HCT116 (cell line): ENCODE measurements at regions not wholly inside any gene's neighbourhood (a gene's known extent, or its start where the extent isn't known, plus 50 kb on each side); places are given as distances from the start of the nearest gene placed in this dataset.
"Not testable (repeated sequence)": the region's sequence is repeated elsewhere in the genome, so short reads cannot be mapped to it uniquely, and the experiment has no call there.

Experiments
- ATAC-seq: fragments of 200-7000 bp; cut with Tn5 transposase; 2 replicates; pipeline ENCODE4 v1.9.1; 2020; ENCODE audit warnings: mild to moderate bottlenecking, moderate library complexity
- BruUV-seq: library from RNA; stranded (reverse); fragments of 400-500 nt; replicated peaks from 2 replicates; lab custom pipeline; 2021; lab: Mats Ljungman, UMichigan
- CTCF ChIA-PET: fragments of 300-600 bp; sonication (Branson Sonifier 250); formaldehyde crosslinking; loops from one replicate; lab custom pipeline; 2021; ENCODE audit warnings: antibody characterized with exemption; lab: Charles Lee
- POLR2A ChIA-PET: fragments of 300-600, 350-600 bp; sonication (Branson Sonifier 250); formaldehyde crosslinking; loops from one replicate; lab custom pipeline; 2021; ENCODE audit warnings: antibody characterized with exemption; lab: Charles Lee
- RAD21 ChIA-PET, 2 experiments: fragments of 300-600 bp; sonication (Branson Sonifier 250); formaldehyde crosslinking; loops; one replicate each; lab custom pipeline; 2023; ENCODE audit warnings: low total read pairs in 2 of 2; ENCODE audit not compliant: uncharacterized antibody in 2 of 2, unreplicated experiment in 2 of 2, low non-redundant PET in 1 of 2; lab: Charles Lee
- DNase-seq: peaks from one replicate; pipeline ENCODE4 v3.0.0-alpha.2; 2010; ENCODE audit warnings: low read depth, low spot score
- H2AFZ ChIP-seq: fragments of 200-600 bp; shearing (Covaris generic), sonication (generic); 2 replicates; pipeline ENCODE4 v1.6.1; 2017; ENCODE audit warnings: low read depth, mixed run types, mixed read lengths, antibody characterized with exemption, low read length; ENCODE audit not compliant: poor library complexity, severe bottlenecking
- H3K27ac ChIP-seq: 2 replicates; pipeline ENCODE4 v1.5.1; 2012; ENCODE audit warnings: low read depth, low read length
- H3K27me3 ChIP-seq: fragments of 200-600 bp; sonication (generic); 2 replicates; pipeline ENCODE4 v1.6.1; 2016; ENCODE audit warnings: mixed run types, low read length, mixed read lengths; ENCODE audit not compliant: insufficient read depth
- H3K36me3 ChIP-seq, 2 experiments: fragments of 200-500 bp in 1 of 2; fragments of 200-600 bp in 1 of 2; sonication (Bioruptor generic) in 1 of 2; sonication (generic) in 1 of 2; 2 replicates each; pipeline versions ENCODE4 v1.5.1 to v1.6.1; 2014 to 2016; ENCODE audit warnings: low read length in 2 of 2, inconsistent platforms in 1 of 2, mixed read lengths in 1 of 2, mixed run types in 1 of 2; ENCODE audit not compliant: insufficient read depth in 2 of 2, control insufficient read depth in 1 of 2
- H3K4me1 ChIP-seq, 2 experiments: fragments of 200-600 bp in 1 of 2; sonication (generic) in 1 of 2; 2 replicates each; pipeline versions ENCODE4 v1.5.1 to v1.6.1; 2012 to 2017; ENCODE audit warnings: low read length in 2 of 2, inconsistent platforms in 1 of 2, mild to moderate bottlenecking in 1 of 2, mixed read lengths in 1 of 2, mixed run types in 1 of 2, moderate library complexity in 1 of 2; ENCODE audit not compliant: insufficient read depth in 2 of 2, control insufficient read depth in 1 of 2
- H3K4me2 ChIP-seq: fragments of 200-600 bp; sonication (generic); 2 replicates; pipeline ENCODE4 v1.6.1; 2017; ENCODE audit warnings: mixed run types, low read length, mixed read lengths
- H3K4me3 ChIP-seq, 2 experiments: fragments of 200-600 bp in 1 of 2; sonication (generic) in 1 of 2; replicated peaks in 1 of 2; 2 replicates each; pipeline ENCODE4 v1.5.1; 2011 to 2016; ENCODE audit warnings: low read length in 2 of 2, control low read depth in 1 of 2, low read depth in 1 of 2, mild to moderate bottlenecking in 1 of 2, mixed read lengths in 1 of 2, mixed run types in 1 of 2
- H3K79me2 ChIP-seq: fragments of 200-600 bp; sonication (generic); 2 replicates; pipeline ENCODE4 v1.6.1; 2017; ENCODE audit warnings: mild to moderate bottlenecking, mixed run types, low read length, moderate library complexity, mixed read lengths; ENCODE audit not compliant: insufficient read depth
- H3K9ac ChIP-seq: fragments of 200-600 bp; sonication (generic); 2 replicates; pipeline ENCODE4 v1.6.1; 2016; ENCODE audit warnings: low read length, mixed read lengths
- H3K9me2 ChIP-seq: fragments of 200-600 bp; sonication (generic), shearing (Covaris generic); 2 replicates; pipeline ENCODE4 v1.6.1; 2017; ENCODE audit warnings: mixed run types, mild to moderate bottlenecking, moderate library complexity; ENCODE audit not compliant: insufficient read depth
- H3K9me3 ChIP-seq, 2 experiments: fragments of 200-500 bp in 1 of 2; fragments of 200-600 bp in 1 of 2; sonication (Bioruptor generic) in 1 of 2; sonication (generic) in 1 of 2; 2 replicates each; pipeline ENCODE4 v1.6.1; 2014 to 2017; ENCODE audit warnings: low read length in 2 of 2, mixed read lengths in 2 of 2, inconsistent platforms in 1 of 2, low read depth in 1 of 2, mild to moderate bottlenecking in 1 of 2, mixed run types in 1 of 2, moderate library complexity in 1 of 2; ENCODE audit not compliant: control insufficient read depth in 1 of 2, insufficient read depth in 1 of 2
- H4K20me1 ChIP-seq: fragments of 200-600 bp; sonication (generic), shearing (Covaris generic); 2 replicates; pipeline ENCODE4 v1.6.1; 2017; ENCODE audit warnings: mixed run types, mild to moderate bottlenecking, moderate library complexity; ENCODE audit not compliant: insufficient read depth
- CBX3 ChIP-seq: IDR thresholded peaks from 2 replicates; pipeline ENCODE4 v1.6.1; 2012; ENCODE audit warnings: low read depth
- CEBPB ChIP-seq: IDR thresholded peaks from 2 replicates; pipeline ENCODE4 v1.6.1; 2012; ENCODE audit warnings: low read depth
- EGR1 ChIP-seq: IDR thresholded peaks from 2 replicates; pipeline ENCODE4 v1.6.1; 2012; ENCODE audit warnings: low read depth
- ELF1 ChIP-seq: IDR thresholded peaks from 2 replicates; pipeline ENCODE4 v1.6.1; 2012; ENCODE audit warnings: low read depth, borderline replicate concordance
- JUND ChIP-seq: IDR thresholded peaks from 2 replicates; pipeline ENCODE4 v1.6.1; 2012
- POLR2A ChIP-seq: IDR thresholded peaks from 2 replicates; pipeline ENCODE4 v1.7.0; 2011; ENCODE audit warnings: borderline replicate concordance; ENCODE audit not compliant: insufficient read depth, insufficient read length; ENCODE audit errors: extremely low read depth
- POLR2AphosphoS5 ChIP-seq: IDR thresholded peaks from 2 replicates; pipeline ENCODE4 v1.6.1; 2011; ENCODE audit warnings: mild to moderate bottlenecking, low read depth, low read length, moderate library complexity
- RAD21 ChIP-seq: IDR thresholded peaks from 2 replicates; pipeline ENCODE4 v1.6.1; 2012; ENCODE audit warnings: low read depth, mild to moderate bottlenecking
- SIN3A ChIP-seq: IDR thresholded peaks from 2 replicates; pipeline ENCODE4 v1.6.1; 2012; ENCODE audit warnings: low read depth
- SP1 ChIP-seq: IDR thresholded peaks from 2 replicates; pipeline ENCODE4 v1.6.1; 2012; ENCODE audit warnings: low read depth
- SRF ChIP-seq: IDR thresholded peaks from 2 replicates; pipeline ENCODE4 v1.6.1; 2012; ENCODE audit warnings: low read depth
- TCF7L2 ChIP-seq: IDR thresholded peaks from 2 replicates; pipeline ENCODE4 v1.7.0; 2011; ENCODE audit warnings: borderline replicate concordance, inconsistent platforms; ENCODE audit not compliant: insufficient read depth, insufficient read length; ENCODE audit errors: extremely low read depth
- YY1 ChIP-seq: IDR thresholded peaks from 2 replicates; pipeline ENCODE4 v1.6.1; 2011; ENCODE audit warnings: low read length, low read depth, moderate library complexity, mild to moderate bottlenecking; ENCODE audit not compliant: insufficient replicate concordance; ENCODE audit errors: extremely low read depth
- ZBTB33 ChIP-seq: IDR thresholded peaks from 2 replicates; pipeline ENCODE4 v1.6.1; 2011; ENCODE audit warnings: mild to moderate bottlenecking, low read length, moderate library complexity; ENCODE audit not compliant: insufficient replicate concordance; ENCODE audit errors: extremely low read depth
- ZFX ChIP-seq: fragments of 450-650 bp; IDR thresholded peaks from 2 replicates; pipeline ENCODE4 v1.6.1; 2017
- ZNF274 ChIP-seq: fragments of 200-500 bp; sonication (Bioruptor generic); IDR thresholded peaks from 2 replicates; pipeline ENCODE4 v1.6.1; 2014; ENCODE audit warnings: mild to moderate bottlenecking, low read depth, low read length, inconsistent platforms
- intact Hi-C: fragments of 100-400 bp; cut with micrococcal nuclease; formaldehyde crosslinking; loops from 2 replicates; pipeline ENCODE4 v1.10.0; 2022

DNA sequence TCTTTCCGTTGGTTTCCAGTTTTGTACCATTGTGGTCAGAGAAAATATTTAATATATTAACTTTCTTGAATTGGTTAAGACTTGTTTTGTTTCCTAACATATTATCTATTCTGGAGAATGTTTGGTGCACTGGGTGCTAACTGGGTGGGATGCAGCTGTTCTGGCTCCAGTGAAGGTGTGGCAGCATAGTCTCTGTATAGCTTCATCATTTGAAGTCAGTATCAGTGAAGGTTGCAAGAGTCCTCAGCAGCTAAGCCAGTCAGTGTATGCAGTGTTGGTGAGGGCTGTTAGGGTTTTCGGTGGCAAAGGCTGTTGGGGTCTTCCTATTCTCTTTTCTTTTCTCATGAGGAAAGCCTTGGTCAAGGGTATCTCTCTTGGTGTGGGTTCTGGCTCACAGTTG is 698.7 kb upstream of the ADGRL4 start (continued):
- TF ChIP-seq ZNF274 = no peak
- no peak for TF ChIP-seq YY1

DNA sequence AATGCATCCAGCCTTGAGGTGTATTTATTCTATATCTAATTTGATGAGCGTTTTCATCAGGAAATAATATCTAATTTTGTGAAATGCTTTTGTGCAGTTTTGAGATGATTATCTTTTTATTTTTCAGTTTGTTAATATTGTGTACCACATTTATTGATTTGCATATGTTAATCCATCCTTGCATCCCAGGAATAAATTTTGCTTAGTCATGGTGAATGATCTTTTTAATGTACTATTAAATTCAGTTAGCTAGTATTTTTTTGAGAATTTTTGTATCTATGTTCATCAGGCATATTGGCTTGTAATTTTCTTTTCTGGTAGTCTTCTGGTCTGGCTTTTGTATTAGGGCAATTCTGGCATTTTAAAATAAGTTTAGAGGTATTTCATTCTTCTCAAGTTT is 697.5 kb upstream of the ADGRL4 start:
- no peak for DNase-seq
- Histone ChIP-seq H3K4me1 (no peaks in the 10 kb centered on the region), H3K4me2 (no peak overlapping the region), H3K9me2 (no peaks in the 10 kb centered on the region), H3K9ac (no peak overlapping the region), H4K20me1 (no peaks in the 10 kb centered on the region), H3K27me3 (no peaks in the 10 kb centered on the region), H3K36me3 (no peaks in the 10 kb centered on the region), H3K4me3 (no peak overlapping the region), H3K79me2 (no peaks in the 10 kb centered on the region), H2AFZ (no peak overlapping the region), H3K9me3 (no peaks in the 10 kb centered on the region), H3K27ac (no peak overlapping the region)
- no peak for ATAC-seq
- TF ChIP-seq JUND (no peak), CEBPB (no peak), TCF7L2 (no peak), ZFX (no peak), ZNF274 (no peak), SP1 (no peak), SIN3A (no peak), POLR2AphosphoS5 (no peak), ZBTB33 (no peak), RAD21 (no peak), EGR1 (no peak), ELF1 (no peak), POLR2A (no peak), SRF (no peak), CBX3 (no peak)
- CTCF ChIA-PET = no interaction called here
- POLR2A ChIA-PET = no interaction called here
- RAD21 ChIA-PET = no interaction called here
- no TSS peak for BruUV-seq
- intact Hi-C loops = no loop called here

DNA sequence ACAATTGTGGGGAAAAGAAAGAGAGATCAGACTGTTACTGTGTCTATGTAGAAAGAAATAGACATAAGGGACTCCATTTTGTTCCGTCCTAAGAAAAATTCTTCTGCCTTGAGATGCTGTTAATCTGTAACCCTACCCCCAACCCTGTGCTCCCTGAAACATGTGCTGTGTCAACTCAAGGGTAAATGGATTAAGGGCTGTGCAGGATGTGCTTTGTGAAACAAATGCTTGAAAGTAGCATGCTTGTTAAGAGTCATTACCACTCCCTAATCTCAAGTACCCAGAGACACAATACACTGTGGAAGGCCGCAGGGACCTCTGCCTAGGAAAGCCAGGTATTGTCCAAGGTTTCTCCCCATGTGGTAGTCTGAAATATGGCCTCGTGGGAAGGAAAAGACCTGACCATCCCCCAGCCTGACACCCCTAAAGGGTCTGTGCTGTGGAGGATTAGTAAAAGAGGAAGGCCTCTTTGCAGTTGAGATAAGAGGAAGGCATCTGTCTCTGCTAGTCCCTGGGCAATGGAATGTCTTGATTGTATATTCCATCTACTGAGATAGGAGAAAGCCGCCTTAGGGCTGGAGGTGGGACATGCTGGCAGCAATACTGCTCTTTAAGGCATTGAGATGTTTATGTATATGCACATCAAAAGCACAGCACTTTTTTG is 695.9 kb upstream of the ADGRL4 start:
- H3K9me3 ChIP-seq, intact Hi-C loops, H3K9me2 ChIP-seq, H2AFZ ChIP-seq, H4K20me1 ChIP-seq, H3K27me3 ChIP-seq, POLR2A ChIA-PET, H3K36me3 ChIP-seq, H3K27ac ChIP-seq, H3K4me1 ChIP-seq, H3K4me2 ChIP-seq, CTCF ChIA-PET, H3K9ac ChIP-seq, BruUV-seq, DNase-seq, ATAC-seq, H3K79me2 ChIP-seq, RAD21 ChIA-PET, H3K4me3 ChIP-seq: not testable (repeated sequence)
